ENCODE measurements at regions not wholly inside any gene's neighbourhood (a gene's known extent, or its start where the extent isn't known, plus 50 kb on each side); places are given as distances from the start of the nearest gene placed in this dataset.
A peak's percentile ranks its signal among the peaks of the same experiment; 100 is the strongest.

- TF ChIP-seq, protein P1, sequence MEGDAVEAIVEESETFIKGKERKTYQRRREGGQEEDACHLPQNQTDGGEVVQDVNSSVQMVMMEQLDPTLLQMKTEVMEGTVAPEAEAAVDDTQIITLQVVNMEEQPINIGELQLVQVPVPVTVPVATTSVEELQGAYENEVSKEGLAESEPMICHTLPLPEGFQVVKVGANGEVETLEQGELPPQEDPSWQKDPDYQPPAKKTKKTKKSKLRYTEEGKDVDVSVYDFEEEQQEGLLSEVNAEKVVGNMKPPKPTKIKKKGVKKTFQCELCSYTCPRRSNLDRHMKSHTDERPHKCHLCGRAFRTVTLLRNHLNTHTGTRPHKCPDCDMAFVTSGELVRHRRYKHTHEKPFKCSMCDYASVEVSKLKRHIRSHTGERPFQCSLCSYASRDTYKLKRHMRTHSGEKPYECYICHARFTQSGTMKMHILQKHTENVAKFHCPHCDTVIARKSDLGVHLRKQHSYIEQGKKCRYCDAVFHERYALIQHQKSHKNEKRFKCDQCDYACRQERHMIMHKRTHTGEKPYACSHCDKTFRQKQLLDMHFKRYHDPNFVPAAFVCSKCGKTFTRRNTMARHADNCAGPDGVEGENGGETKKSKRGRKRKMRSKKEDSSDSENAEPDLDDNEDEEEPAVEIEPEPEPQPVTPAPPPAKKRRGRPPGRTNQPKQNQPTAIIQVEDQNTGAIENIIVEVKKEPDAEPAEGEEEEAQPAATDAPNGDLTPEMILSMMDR (IDR thresholded peaks at IDR 0.05; ENCODE audit: low read depth, low read length) = no peak
- no peak overlapping the region for H3K4me3 ChIP-seq (ENCODE audit: low read depth, low read length)
Measured at GRCh38 chr11:115764176-115764575, 260.0 kb upstream of the CADM1 start.

GRCh38 chr11:115761817-115762216 is 257.6 kb upstream of the CADM1 start:
- TF ChIP-seq, protein P1 (IDR thresholded peaks at IDR 0.05; ENCODE audit: low read depth, low read length) = no peak

DNA sequence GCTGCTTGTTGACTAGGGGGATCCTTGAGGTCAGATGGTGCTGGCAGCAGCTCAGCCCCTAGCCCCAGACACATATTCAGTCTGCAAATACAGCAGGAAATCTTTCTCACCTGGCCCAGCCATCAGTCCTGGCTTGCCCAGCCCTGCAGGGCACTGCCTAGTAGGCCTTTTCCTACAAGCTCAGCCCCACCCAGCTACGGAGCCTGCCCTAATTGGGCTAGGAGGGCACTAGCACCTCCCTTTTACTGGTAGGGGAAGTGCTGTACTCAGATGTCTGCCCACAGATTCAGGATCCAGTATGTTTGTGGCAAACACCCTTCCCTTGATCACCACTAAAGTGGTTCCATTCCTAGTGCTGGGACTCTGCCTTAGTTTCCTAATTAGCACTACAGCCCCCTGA is 257.1 kb upstream of the CADM1 start:
- TF ChIP-seq, protein P1 (IDR thresholded peaks at IDR 0.05; ENCODE audit: low read depth, low read length) = no peak
- H3K4me3 ChIP-seq (ENCODE audit: low read depth, low read length) = no peak overlapping the region

More at GRCh38 chr11:115761817-115762216, 257.6 kb upstream of the CADM1 start:
- no peak overlapping the region for H3K4me3 ChIP-seq (ENCODE audit: low read depth, low read length)

- TF ChIP-seq, protein P1 (IDR thresholded peaks at IDR 0.05; ENCODE audit: low read depth, low read length) = no peak
- peak overlapping the region; percentile 54 for H3K4me3 ChIP-seq (ENCODE audit: low read depth, low read length)
Measured at GRCh38 chr11:115760461-115761320, 256.5 kb upstream of the CADM1 start.

DNA sequence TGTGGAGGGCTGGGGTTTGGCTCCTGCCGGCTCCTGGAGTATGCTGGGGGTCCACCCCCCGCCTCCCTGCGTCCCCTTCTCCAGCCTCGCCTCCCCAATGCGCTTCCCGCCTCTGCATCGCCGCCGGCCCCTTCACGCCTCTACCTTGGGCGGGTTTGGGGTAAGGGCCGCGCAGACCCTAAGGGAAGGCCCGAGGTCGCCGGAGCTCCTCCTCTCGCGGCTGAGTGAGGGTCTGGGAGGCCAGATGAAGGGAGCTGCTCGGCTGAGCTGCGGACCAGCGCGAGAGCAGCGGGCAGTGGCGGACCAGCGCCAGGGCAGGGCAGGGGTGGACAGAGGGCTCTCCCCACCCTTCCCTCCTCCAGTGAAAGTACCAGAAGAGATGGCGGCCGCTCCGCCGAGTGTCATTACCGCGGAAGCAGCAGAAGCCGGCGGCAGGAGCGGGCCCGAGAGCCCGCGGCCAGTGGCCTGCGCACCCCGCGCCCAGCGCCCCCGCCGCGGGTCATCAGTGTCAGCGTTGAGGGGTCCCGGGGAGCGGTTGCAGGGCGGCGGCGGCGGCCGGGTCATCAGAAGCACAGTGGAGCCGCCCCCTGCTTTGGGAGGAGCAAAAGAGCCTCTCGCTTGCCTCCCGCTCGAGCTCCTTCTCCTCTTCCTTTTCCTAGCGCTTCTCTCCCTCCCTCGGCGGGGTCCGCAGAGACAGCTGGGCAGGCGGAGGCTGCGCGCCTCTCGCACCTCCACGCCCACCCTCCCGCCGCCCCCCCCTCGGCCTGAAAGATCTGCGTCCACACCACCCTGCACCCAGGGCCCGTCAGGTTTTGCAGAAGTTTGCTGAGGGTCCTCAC is 255.6 kb upstream of the CADM1 start:
- H3K4me3 ChIP-seq (ENCODE audit: low read depth, low read length) = peak overlapping the region; percentile 54
- TF ChIP-seq, protein P1 (IDR thresholded peaks at IDR 0.05; ENCODE audit: low read depth, low read length) = no peak

GRCh38 chr11:115758011-115758410 is 253.8 kb upstream of the CADM1 start:
- no peak overlapping the region for H3K4me3 ChIP-seq (ENCODE audit: low read depth, low read length)
- TF ChIP-seq, protein P1 (IDR thresholded peaks at IDR 0.05; ENCODE audit: low read depth, low read length) = no peak
